DND-41 (cell line): ENCODE measurements at regions not wholly inside any gene's neighbourhood (a gene's known extent, or its start where the extent isn't known, plus 50 kb on each side); places are given as distances from the start of the nearest gene placed in this dataset.

Experiments used
- CTCF ChIP-seq: IDR thresholded peaks from 2 replicates; pipeline ENCODE4 v1.5.1; 2012; ENCODE audit warnings: borderline replicate concordance, low read length, moderate library complexity, mild to moderate bottlenecking; ENCODE audit not compliant: poor library complexity, severe bottlenecking; ENCODE audit errors: extremely low read depth
- EZH2 ChIP-seq: IDR thresholded peaks from 3 replicates; pipeline ENCODE4 v1.6.1; 2012; ENCODE audit warnings: borderline replicate concordance, low read depth, mild to moderate bottlenecking, moderate library complexity, low read length, inconsistent platforms; ENCODE audit not compliant: severe bottlenecking

GRCh38 chrX:39967348-39967747 is 130.4 kb downstream of the BCOR start:
- TF ChIP-seq CTCF (no peak), EZH2 (no peak)
